Brain microvascular endothelial cell (primary cell): ENCODE measurements at regions not wholly inside any gene's neighbourhood (a gene's known extent, or its start where the extent isn't known, plus 50 kb on each side); places are given as distances from the start of the nearest gene placed in this dataset.
A peak's percentile ranks its signal among the peaks of the same experiment; 100 is the strongest.
"Not testable (repeated sequence)": the region's sequence is repeated elsewhere in the genome, so short reads cannot be mapped to it uniquely, and the experiment has no call there.

ENCODE experiments used
- DNase-seq: peaks from one replicate; pipeline ENCODE4 v3.0.0-alpha.2; 2020
- H3K27ac ChIP-seq: fragments of 250-450 bp; sonication (Bioruptor Pico); 2 replicates; pipeline ENCODE4 v1.5.1; 2020; ENCODE audit warnings: mild to moderate bottlenecking, moderate library complexity
- H3K27me3 ChIP-seq: fragments of 250-450 bp; sonication (Bioruptor Pico); replicated peaks from 2 replicates; pipeline ENCODE4 v1.5.1; 2020; ENCODE audit warnings: mild to moderate bottlenecking
- H3K36me3 ChIP-seq: fragments of 250-450 bp; sonication (Bioruptor Pico); replicated peaks from 2 replicates; pipeline ENCODE4 v1.5.1; 2020; ENCODE audit warnings: mild to moderate bottlenecking
- H3K4me3 ChIP-seq: 2 replicates; pipeline ENCODE4 v1.5.1; 2011; ENCODE audit warnings: low read depth, mild to moderate bottlenecking, control low read depth, low read length, moderate library complexity
- in situ Hi-C: cut with HindIII; loops from 2 replicates; pipeline ENCODE4 v1.10.0; 2017; ENCODE audit warnings: low sequenced_read_pairs, low pct_ligation_motif_present
- TF ChIP-seq, protein P1 (sequence below): IDR thresholded peaks from 2 replicates; pipeline ENCODE4 v1.5.1; 2011; ENCODE audit warnings: low read depth, mild to moderate bottlenecking, moderate library complexity, low read length, control low read depth, inconsistent platforms; ENCODE audit errors: missing control alignments

DNA sequence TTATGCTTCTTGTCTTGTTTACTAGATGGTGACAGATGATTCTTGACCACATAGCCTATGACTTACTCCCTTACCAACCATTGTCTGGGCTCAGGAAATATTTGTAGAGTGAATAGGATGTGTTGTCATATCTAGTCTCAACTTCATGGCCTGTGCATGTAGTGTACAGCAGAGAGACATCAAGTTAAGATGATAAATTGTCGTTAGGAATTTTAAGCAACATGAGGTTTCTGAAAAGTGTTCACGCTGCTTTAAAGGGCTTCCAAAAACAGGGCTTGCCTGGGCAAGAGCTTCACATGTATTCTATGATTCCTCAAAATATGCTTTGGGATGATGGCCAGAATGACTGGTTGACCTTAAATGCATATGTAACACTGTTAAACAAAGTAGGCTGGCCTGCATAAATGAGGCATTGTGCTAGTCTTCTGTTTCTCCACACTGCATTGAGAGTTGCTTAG lies 424.0 kb downstream of the RND3 start:
- Histone ChIP-seq H3K27ac (no peak overlapping the region), H3K4me3 (no peak overlapping the region), H3K27me3 (no peaks in the 10 kb centered on the region), H3K36me3 (no peaks in the 10 kb centered on the region)
- in situ Hi-C loops: no loop called here
- peak; percentile 49 for DNase-seq
- TF ChIP-seq, protein P1, sequence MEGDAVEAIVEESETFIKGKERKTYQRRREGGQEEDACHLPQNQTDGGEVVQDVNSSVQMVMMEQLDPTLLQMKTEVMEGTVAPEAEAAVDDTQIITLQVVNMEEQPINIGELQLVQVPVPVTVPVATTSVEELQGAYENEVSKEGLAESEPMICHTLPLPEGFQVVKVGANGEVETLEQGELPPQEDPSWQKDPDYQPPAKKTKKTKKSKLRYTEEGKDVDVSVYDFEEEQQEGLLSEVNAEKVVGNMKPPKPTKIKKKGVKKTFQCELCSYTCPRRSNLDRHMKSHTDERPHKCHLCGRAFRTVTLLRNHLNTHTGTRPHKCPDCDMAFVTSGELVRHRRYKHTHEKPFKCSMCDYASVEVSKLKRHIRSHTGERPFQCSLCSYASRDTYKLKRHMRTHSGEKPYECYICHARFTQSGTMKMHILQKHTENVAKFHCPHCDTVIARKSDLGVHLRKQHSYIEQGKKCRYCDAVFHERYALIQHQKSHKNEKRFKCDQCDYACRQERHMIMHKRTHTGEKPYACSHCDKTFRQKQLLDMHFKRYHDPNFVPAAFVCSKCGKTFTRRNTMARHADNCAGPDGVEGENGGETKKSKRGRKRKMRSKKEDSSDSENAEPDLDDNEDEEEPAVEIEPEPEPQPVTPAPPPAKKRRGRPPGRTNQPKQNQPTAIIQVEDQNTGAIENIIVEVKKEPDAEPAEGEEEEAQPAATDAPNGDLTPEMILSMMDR: no peak

DNA sequence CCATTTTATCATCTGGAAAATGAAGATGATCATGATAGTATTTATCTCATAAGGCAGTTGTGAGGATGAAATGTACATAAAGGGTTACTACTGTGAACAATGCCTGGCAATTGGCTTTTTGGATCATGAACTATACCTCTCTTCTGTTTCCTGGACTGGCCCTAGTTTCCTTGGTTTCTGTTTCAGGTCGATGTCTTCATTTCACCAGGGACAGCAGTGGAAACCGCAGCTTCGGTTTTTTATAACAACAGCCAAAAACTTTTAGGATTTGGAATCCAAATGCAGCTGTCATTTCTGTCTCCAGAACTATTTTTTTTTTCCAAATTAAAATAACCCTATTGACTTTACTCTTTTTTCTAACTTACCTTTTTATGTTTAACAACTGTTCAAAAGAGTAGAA lies 425.1 kb downstream of the RND3 start:
- DNase-seq: no peak
- Histone ChIP-seq H3K36me3 (no peaks in the 10 kb centered on the region), H3K4me3 (no peak overlapping the region), H3K27ac (no peak overlapping the region), H3K27me3 (no peaks in the 10 kb centered on the region)
- TF ChIP-seq, protein P1: no peak
- in situ Hi-C loops: no loop called here

DNA sequence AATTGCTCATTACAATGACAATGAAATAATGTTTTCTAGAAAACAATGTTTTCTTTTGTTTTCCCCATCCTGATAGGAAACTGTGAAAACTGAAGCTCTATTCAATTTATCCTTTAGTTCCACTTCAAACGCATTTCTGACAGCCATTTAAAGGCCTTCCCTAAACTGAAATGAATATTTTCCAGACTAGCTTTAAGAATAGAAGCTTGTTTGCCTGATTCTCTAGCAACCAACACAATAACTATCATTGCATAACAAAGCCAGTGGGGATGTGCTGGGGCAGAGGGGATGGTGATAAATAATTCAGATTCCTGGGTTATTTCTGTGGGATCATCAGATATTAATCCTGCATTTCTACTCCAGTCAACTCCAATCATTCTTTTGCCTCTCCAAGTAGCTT lies 427.1 kb downstream of the RND3 start:
- Histone ChIP-seq H3K27ac (no peak overlapping the region), H3K4me3 (no peak overlapping the region), H3K27me3 (no peaks in the 10 kb centered on the region), H3K36me3 (no peaks in the 10 kb centered on the region)
- in situ Hi-C loops: no loop called here
- TF ChIP-seq, protein P1: no peak
- no peak for DNase-seq

DNA sequence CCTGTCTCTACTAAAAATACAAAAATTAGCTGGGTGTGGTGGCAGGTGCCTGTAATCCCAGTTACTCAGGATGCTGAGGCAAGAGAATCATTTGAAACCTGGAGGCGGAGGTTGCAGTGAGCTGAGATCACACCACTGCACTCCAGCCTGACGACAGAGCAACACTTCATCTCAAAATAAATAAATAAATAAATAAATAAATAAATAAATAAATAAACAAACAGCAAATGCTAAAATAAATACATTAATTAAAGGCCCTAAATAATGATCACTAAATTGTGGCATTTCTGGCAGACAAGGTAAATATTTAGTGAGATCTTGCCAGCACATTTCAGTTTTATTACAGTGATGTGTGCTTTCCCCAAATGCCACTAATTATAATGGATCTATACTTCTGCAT lies 427.8 kb downstream of the RND3 start:
- H3K27me3 ChIP-seq, in situ Hi-C loops, DNase-seq, H3K36me3 ChIP-seq, H3K27ac ChIP-seq, H3K4me3 ChIP-seq: not testable (repeated sequence)

DNA sequence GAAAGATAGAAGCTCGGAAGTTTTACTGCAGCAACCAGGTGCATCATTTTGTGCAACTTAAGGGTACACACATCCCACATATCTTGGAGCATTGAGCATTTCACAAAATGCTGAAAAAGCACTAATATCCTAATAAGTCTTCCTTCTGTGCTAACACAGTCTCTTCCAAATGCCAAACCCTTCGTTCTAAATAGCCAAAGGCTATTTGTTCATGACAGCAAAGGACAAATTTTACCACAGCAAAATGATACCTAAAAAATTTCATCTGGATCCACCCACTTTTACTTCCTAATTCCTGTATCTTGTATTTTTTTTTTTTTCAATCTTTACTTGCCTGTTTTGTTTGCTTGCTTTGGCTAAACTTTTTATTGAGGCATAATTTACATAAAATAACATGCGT lies 435.0 kb downstream of the RND3 start:
- Histone ChIP-seq H3K27ac (no peak overlapping the region), H3K36me3 (no peaks in the 10 kb centered on the region), H3K27me3 (no peaks in the 10 kb centered on the region), H3K4me3 (no peak overlapping the region)
- no peak for DNase-seq
- in situ Hi-C loops: no loop called here
- TF ChIP-seq, protein P1: no peak

DNA sequence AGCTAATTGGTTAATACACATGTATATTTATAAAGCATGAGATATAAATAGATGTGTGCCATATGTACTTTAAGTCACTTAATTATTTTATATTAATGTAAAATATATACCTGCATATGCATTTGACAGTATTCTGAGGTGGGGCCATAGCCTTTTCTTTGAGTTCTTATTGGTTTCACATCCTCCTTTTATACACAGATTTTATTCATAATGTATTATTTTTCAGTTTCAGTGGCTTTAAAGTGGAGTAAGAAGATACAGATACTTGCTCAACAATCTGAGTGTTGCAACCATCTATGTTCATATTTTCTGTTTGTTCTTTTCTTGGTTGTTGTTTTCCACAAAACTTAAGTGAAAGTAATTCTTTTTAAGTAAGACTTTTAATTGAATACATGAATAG lies 436.5 kb downstream of the RND3 start:
- Histone ChIP-seq H3K36me3 (no peaks in the 10 kb centered on the region), H3K27me3 (no peaks in the 10 kb centered on the region), H3K27ac (no peak overlapping the region), H3K4me3 (no peak overlapping the region)
- no peak for DNase-seq
- in situ Hi-C loops: no loop called here
- TF ChIP-seq, protein P1: no peak
